ENCODE measurements at regions not wholly inside any gene's neighbourhood (a gene's known extent, or its start where the extent isn't known, plus 50 kb on each side); places are given as distances from the start of the nearest gene placed in this dataset.

GRCh38 chr5:175377816-175378215 lies 66.2 kb downstream of the DRD1 start:
- FAIRE-seq = no peak
- no peaks in the 10 kb centered on the region for H3K36me3 ChIP-seq (ENCODE audit: control insufficient read depth, insufficient read depth, low read length)
- no peak overlapping the region for H3K4me3 ChIP-seq (ENCODE audit: low read depth, low read length)
- no peak for DNase-seq (ENCODE audit: low read depth)
- TF ChIP-seq, protein P1, sequence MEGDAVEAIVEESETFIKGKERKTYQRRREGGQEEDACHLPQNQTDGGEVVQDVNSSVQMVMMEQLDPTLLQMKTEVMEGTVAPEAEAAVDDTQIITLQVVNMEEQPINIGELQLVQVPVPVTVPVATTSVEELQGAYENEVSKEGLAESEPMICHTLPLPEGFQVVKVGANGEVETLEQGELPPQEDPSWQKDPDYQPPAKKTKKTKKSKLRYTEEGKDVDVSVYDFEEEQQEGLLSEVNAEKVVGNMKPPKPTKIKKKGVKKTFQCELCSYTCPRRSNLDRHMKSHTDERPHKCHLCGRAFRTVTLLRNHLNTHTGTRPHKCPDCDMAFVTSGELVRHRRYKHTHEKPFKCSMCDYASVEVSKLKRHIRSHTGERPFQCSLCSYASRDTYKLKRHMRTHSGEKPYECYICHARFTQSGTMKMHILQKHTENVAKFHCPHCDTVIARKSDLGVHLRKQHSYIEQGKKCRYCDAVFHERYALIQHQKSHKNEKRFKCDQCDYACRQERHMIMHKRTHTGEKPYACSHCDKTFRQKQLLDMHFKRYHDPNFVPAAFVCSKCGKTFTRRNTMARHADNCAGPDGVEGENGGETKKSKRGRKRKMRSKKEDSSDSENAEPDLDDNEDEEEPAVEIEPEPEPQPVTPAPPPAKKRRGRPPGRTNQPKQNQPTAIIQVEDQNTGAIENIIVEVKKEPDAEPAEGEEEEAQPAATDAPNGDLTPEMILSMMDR (IDR thresholded peaks at IDR 0.05; ENCODE audit: insufficient read depth, low read length, severe bottlenecking) = no peak
- H3K27me3 ChIP-seq (ENCODE audit: control insufficient read depth, insufficient read depth, low read length) = no peaks in the 10 kb centered on the region

DNA sequence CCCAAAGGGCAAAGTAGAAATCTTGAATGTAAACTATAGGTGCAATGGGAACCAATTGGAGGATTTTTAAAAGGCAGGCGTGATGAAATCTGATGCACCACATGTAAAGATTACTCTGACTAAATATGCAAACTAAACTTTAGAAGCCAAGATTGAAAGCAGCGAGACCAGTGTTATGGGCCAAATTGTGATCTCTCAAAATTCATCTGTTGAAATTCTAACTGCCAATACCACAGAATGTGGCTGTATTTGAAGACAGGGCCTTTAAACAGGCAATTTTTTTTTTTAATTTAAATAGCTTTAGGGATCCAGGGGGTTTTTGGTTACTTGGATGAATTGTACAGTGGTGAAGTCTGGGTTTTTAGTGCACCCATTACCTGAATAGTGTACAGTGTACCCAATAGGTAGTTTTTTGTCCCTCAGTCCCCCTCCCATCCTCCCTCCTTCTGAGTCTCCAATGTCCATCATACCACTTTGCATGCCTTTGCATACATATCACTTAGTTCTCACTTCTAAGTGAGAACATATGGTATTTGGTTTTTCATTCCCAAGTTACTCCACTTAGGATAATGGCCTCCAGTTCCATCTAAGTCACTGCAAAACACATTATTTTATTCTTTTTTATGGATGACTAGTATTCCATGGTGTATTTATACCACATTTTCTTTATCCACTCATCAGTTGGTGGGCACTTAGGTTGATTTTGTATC lies 69.7 kb downstream of the DRD1 start:
- H3K4me3 ChIP-seq (ENCODE audit: low read depth, low read length) = no peak overlapping the region

DNA sequence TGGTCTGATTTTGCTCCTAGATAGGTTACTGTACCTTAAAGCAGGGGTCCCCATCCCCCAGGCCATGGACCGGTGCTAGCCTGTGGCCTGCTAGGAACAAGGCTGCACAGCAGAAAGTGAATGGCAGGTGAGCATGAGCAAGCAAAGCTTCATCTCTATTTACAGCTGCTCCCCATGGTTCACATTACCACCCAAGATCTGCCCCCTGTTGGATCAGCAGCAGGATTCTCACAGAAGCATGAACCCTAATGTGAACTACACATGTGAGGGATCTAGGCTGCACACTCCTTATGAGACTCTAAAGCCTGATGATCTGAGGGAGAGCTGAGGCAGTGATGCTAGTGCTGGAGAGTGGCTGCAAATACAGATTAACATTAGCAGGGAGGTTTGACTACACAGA lies 78.1 kb downstream of the DRD1 start:
- Histone ChIP-seq H3K36me3 (ENCODE audit: control insufficient read depth, insufficient read depth, low read length) (no peaks in the 10 kb centered on the region), H3K4me3 (ENCODE audit: low read depth, low read length) (no peak overlapping the region), H3K27me3 (ENCODE audit: control insufficient read depth, insufficient read depth, low read length) (no peaks in the 10 kb centered on the region)
- DNase-seq (ENCODE audit: low read depth) (no peak), FAIRE-seq (no peak)
- TF ChIP-seq, protein P1 (IDR thresholded peaks at IDR 0.05; ENCODE audit: insufficient read depth, low read length, severe bottlenecking) = no peak

More for the DNA sequence above, 69.7 kb downstream of the DRD1 start:
- FAIRE-seq = no peak
- Histone ChIP-seq H3K27me3 (ENCODE audit: control insufficient read depth, insufficient read depth, low read length) (no peaks in the 10 kb centered on the region), H3K36me3 (ENCODE audit: control insufficient read depth, insufficient read depth, low read length) (no peaks in the 10 kb centered on the region)
- no peak for DNase-seq (ENCODE audit: low read depth)
- TF ChIP-seq, protein P1 (IDR thresholded peaks at IDR 0.05; ENCODE audit: insufficient read depth, low read length, severe bottlenecking) = no peak

GRCh38 chr5:175363300-175363699 lies 80.7 kb downstream of the DRD1 start:
- Histone ChIP-seq H3K36me3 (ENCODE audit: control insufficient read depth, insufficient read depth, low read length) (no peaks in the 10 kb centered on the region), H3K27me3 (ENCODE audit: control insufficient read depth, insufficient read depth, low read length) (no peaks in the 10 kb centered on the region), H3K4me3 (ENCODE audit: low read depth, low read length) (no peak overlapping the region)
- FAIRE-seq (no peak), DNase-seq (ENCODE audit: low read depth) (no peak)
- TF ChIP-seq, protein P1 (IDR thresholded peaks at IDR 0.05; ENCODE audit: insufficient read depth, low read length, severe bottlenecking) = no peak

GRCh38 chr5:175357995-175358394 lies 86.0 kb downstream of the DRD1 start:
- Histone ChIP-seq H3K27me3 (ENCODE audit: control insufficient read depth, insufficient read depth, low read length) (no peaks in the 10 kb centered on the region), H3K4me3 (ENCODE audit: low read depth, low read length) (no peak overlapping the region), H3K36me3 (ENCODE audit: control insufficient read depth, insufficient read depth, low read length) (no peaks in the 10 kb centered on the region)
- DNase-seq (ENCODE audit: low read depth) (no peak), FAIRE-seq (no peak)
- TF ChIP-seq, protein P1 (IDR thresholded peaks at IDR 0.05; ENCODE audit: insufficient read depth, low read length, severe bottlenecking) = no peak

DNA sequence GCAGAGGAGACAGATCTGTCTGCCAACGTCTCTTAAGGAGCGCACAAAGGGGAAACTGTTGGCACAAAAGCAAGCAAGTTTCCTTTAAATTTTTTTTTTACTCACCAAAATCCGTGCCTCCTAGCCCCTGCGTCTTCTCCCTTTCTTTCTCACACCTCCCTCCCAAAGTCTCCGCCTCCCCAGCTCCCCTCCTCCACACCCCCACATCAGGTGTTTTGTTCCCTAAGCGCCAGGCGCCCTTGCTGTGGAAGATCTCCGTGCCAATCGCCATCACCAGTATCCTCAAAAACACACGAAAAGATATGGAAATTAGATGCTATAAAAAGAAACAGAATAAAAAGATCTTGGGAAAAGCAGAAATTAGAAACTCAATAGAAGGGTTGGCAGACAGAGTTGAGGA lies 87.6 kb downstream of the DRD1 start:
- DNase-seq (ENCODE audit: low read depth) (no peak), FAIRE-seq (no peak)
- TF ChIP-seq, protein P1 (IDR thresholded peaks at IDR 0.05; ENCODE audit: insufficient read depth, low read length, severe bottlenecking) = no peak
- Histone ChIP-seq H3K4me3 (ENCODE audit: low read depth, low read length) (no peak overlapping the region), H3K27me3 (ENCODE audit: control insufficient read depth, insufficient read depth, low read length) (no peaks in the 10 kb centered on the region), H3K36me3 (ENCODE audit: control insufficient read depth, insufficient read depth, low read length) (no peaks in the 10 kb centered on the region)
